HG02763 (cell line): ENCODE measurements at regions not wholly inside any gene's neighbourhood (a gene's known extent, or its start where the extent isn't known, plus 50 kb on each side); places are given as distances from the start of the nearest gene placed in this dataset.

Source experiments
- ATAC-seq: cut with Tn5 transposase; IDR thresholded peaks from one replicate; pipeline ENCODE4 v1.9.1; 2021; ENCODE audit warnings: mild to moderate bottlenecking, moderate library complexity; ENCODE audit not compliant: unreplicated experiment

DNA sequence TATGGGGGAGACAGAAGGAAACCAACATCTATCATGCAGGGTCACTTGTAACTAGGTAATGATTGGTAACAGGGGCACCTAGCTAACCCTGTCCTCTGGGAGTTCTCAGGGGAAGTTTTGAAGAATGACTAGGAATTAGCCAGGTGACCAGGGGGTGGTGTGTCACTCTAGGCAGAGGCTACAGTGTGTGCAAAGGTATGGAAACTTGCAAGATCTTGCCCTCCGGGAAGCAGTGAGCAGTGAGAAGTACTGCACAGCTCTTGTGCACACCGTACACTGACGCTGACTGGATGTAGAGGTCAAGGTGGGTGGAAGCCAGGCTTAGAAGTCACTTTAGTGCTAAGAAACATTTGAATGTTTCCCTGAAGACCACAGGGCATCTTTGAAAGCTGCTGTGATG, 62.9 kb upstream of the LMO4 start:
- no peak for ATAC-seq

DNA sequence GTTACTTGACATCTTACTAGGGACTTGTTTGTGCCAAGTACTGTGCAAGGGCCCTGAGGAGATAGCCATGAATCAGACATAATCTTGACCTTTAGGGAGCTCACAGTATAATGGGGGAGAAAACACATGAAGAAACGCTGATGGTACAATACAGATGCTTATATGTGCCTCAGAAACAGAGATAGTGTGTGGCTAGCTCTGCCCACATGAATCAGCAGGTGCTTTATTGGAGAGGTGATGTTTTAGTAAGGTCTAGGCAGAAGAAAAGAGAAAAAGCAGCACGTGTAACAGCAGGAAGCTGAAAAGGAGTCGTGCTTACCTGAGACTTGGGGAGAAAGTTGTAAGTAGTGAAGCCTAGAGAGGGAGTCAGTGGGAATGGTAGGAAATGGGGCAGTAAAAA, 60.6 kb upstream of the LMO4 start:
- ATAC-seq = no peak

DNA sequence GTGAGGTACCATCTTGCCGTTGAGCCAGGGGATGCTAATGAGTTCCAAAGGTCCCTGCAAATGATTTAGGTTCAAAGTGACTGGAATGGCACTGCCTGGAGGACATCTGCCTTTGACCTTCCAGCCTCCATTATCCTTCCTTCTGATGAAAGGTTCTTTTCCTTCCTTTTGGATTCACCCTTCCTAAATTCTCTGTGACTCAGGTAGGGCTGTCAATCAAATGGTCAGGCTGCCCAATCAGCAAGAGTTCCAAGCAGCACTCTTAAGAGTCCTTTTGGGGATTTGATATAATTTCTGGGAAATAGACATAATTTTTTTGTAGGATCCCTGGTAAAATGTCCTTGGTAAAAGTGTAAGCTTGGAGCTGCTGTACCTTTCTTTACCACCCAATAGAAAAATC, 58.8 kb upstream of the LMO4 start:
- no peak for ATAC-seq

DNA sequence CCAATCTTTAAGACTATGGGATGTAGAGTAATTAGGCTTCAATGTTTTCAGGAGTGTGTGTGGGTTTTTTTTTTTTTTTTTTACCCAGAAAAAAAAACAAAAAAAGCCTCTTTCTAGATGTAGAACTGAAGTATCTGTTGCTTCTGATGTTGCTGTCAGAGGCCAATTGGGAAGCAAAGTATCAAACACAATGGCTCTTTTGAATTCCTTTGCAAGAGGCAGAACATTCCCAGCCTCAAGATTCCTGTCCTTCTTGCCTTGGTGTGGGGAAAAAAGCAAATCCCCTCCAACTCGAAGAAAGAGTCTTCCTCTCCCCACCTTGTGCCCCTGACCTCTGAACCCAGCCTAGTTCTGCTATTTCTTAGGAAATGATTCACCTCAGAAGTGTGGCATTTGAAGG, 55.4 kb upstream of the LMO4 start:
- no peak for ATAC-seq

DNA sequence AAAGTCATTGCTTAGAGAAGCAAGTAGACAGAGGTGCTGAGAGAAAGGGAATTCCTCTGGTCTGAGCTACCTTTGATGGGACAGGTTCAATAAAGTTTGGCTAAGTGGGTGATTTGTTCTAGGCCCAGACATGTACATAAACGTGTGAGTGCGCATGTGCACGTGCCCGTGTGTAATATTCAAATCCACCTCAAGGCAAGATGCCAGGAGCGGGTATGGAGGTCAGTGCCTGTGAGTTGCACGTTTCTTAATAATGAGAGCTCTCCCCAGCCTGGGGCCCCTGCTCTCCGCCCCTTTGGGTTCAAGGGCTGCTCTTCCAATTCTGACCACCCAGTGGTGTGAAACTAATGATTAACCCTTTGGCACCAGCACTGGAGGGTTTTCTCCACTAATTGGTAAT, 53.8 kb upstream of the LMO4 start:
- ATAC-seq = no peak

DNA sequence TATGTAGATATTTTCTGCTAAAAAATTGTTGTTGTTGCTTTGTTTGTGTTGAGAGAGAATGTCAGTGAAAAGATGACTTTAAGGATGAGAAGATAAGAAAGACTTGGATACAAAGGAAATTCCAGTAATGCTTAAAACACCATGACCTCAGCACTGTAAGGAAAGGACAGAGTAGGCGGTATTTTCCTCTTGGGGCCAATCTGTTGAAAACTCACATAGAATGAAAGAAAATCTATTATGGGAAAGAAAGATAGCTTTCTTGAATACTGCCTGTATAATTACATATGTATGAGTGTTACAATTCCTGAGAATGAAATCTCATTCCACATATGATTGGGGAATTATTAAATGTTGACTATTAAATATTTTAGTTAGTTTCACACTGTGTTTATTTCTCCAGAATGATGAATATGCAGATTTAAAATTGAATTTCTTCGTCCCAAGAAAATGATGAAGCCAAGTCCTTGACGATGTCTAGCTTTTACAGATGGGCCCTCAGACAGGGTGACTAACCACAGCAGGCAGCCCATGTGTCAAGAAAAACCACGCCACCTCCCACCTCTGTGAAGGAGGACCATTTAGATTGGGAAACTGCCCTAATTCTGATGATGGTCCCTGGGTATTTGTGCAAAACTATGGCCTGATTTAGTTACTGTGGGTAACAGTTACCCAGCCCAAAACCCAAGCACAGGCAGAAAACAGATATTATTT, 49.7 kb upstream of the LMO4 start:
- ATAC-seq = no peak
